Esophagus muscularis mucosa (tissue), 4 donors: ENCODE measurements at regions not wholly inside any gene's neighbourhood (a gene's known extent, or its start where the extent isn't known, plus 50 kb on each side); places are given as distances from the start of the nearest gene placed in this dataset.

Source experiments
- CTCF ChIP-seq, 3 experiments: fragments of 200-600 bp in 2 of 3; fragments of 450-650 bp in 1 of 3; sonication (generic) in 2 of 3; IDR thresholded peaks; one replicate each; pipeline ENCODE4 v1.5.1; 2017 to 2019; ENCODE audit warnings: antibody characterized with exemption in 3 of 3, mild to moderate bottlenecking in 2 of 3, moderate library complexity in 1 of 3
- EP300 ChIP-seq: sonication (generic); formaldehyde crosslinking; IDR thresholded peaks from one replicate; pipeline ENCODE4 v1.6.1; 2017; ENCODE audit warnings: antibody characterized with exemption
- POLR2A ChIP-seq: fragments of 450-650 bp; IDR thresholded peaks from one replicate; pipeline ENCODE4 v1.6.1; 2017; ENCODE audit warnings: antibody characterized with exemption, moderate library complexity, mild to moderate bottlenecking, low read depth

- no peak for TF ChIP-seq POLR2A
- TF ChIP-seq EP300 = no peak
- no peak for TF ChIP-seq CTCF (IDR thresholded peaks at IDR 0.05)
Measured at GRCh38 chrX:138504273-138504672, 207.2 kb downstream of the FGF13 start.
